HepG2 (cell line): ENCODE measurements at regions not wholly inside any gene's neighbourhood (a gene's known extent, or its start where the extent isn't known, plus 50 kb on each side); places are given as distances from the start of the nearest gene placed in this dataset.

Experiments
- ATAC-seq: fragments of 200-7000 bp; cut with Tn5 transposase; 3 replicates; pipeline ENCODE4 v1.9.1; 2020; ENCODE audit warnings: mild to moderate bottlenecking, moderate library complexity
- BruUV-seq: library from RNA; stranded (reverse); fragments of 400-500 nt; replicated peaks from 2 replicates; lab custom pipeline; 2021; lab: Mats Ljungman, UMichigan
- CTCF ChIA-PET: fragments of 300-600 bp; formaldehyde crosslinking; extraction: SDS; loops from one replicate; lab custom pipeline; 2021; ENCODE audit warnings: low total read pairs, inconsistent platforms, low intra/inter-chr PET ratio; lab: Yijun Ruan, JAX
- POLR2A ChIA-PET: fragments of 350-600 bp; sonication (Branson Sonifier 250); formaldehyde crosslinking; loops from one replicate; lab custom pipeline; 2020; ENCODE audit warnings: antibody characterized with exemption, inconsistent platforms; lab: Yijun Ruan, JAX
- DNase-seq: peaks from one replicate; pipeline ENCODE4 v3.0.0-alpha.2; 2015; ENCODE audit warnings: low spot score
- FAIRE-seq: peaks from 3 replicates; lab custom pipeline; 2011; peaks lifted over from hg19 to GRCh38; lab: Jason Lieb, UNC
- H2AFZ ChIP-seq: one replicate; pipeline ENCODE4 v1.6.1; 2011; ENCODE audit warnings: low read length, inconsistent platforms
- H3K27ac ChIP-seq: fragments of 300-600 bp; 3 replicates; pipeline ENCODE4 v1.8.0; 2011; ENCODE audit warnings: mixed run types, mild to moderate bottlenecking, mixed read lengths, low read length, inconsistent platforms; ENCODE audit not compliant: insufficient read depth; ENCODE audit errors: extremely low read length
- H3K27me3 ChIP-seq, 2 experiments: fragments of 200-600 bp in 1 of 2; 2 replicates in 1 of 2; 3 replicates in 1 of 2; pipeline versions ENCODE4 v1.6.0 to v1.8.0; 2011; ENCODE audit warnings: low read length in 2 of 2, mild to moderate bottlenecking in 2 of 2, moderate library complexity in 2 of 2, inconsistent platforms in 1 of 2; ENCODE audit not compliant: insufficient read depth in 2 of 2, control insufficient read depth in 1 of 2
- H3K36me3 ChIP-seq, 2 experiments: fragments of 200-600 bp in 1 of 2; replicated peaks in 1 of 2; 2 replicates in 1 of 2; 3 replicates in 1 of 2; pipeline versions ENCODE4 v1.5.1 to v1.8.0; 2011; ENCODE audit warnings: low read length in 2 of 2, inconsistent platforms in 1 of 2; ENCODE audit not compliant: insufficient read depth in 2 of 2, control insufficient read depth in 1 of 2
- H3K4me1 ChIP-seq: 2 replicates; pipeline ENCODE4 v1.5.1; 2012; ENCODE audit warnings: low read length, inconsistent platforms; ENCODE audit not compliant: insufficient read depth
- H3K4me2 ChIP-seq: 2 replicates; pipeline ENCODE4 v1.6.0; 2011; ENCODE audit warnings: low read depth, low read length, inconsistent platforms
- H3K4me3 ChIP-seq, 3 experiments: fragments of 200-600 bp in 1 of 3; sonication (generic), shearing (Covaris generic) in 1 of 3; replicated peaks in 1 of 3; 2 replicates each; pipeline ENCODE4 v1.5.1; 2011 to 2016; ENCODE audit warnings: low read length in 3 of 3, inconsistent platforms in 2 of 3, low read depth in 2 of 3, mild to moderate bottlenecking in 2 of 3, control low read depth in 1 of 3, mixed read lengths in 1 of 3; ENCODE audit not compliant: insufficient read depth in 1 of 3
- H3K79me2 ChIP-seq: one replicate; pipeline ENCODE4 v1.6.1; 2011; ENCODE audit warnings: low read length, inconsistent platforms; ENCODE audit not compliant: insufficient read depth
- H3K9ac ChIP-seq: 2 replicates; pipeline ENCODE4 v1.6.0; 2011; ENCODE audit warnings: mild to moderate bottlenecking, low read depth, low read length, inconsistent platforms; ENCODE audit not compliant: insufficient read depth
- H3K9me3 ChIP-seq: 2 replicates; pipeline ENCODE4 v1.5.1; 2012; ENCODE audit warnings: mild to moderate bottlenecking, low read length
- H4K20me1 ChIP-seq: 2 replicates; pipeline ENCODE4 v1.6.0; 2011; ENCODE audit warnings: inconsistent platforms, mild to moderate bottlenecking, low read length, moderate library complexity; ENCODE audit not compliant: insufficient read depth
- MAFF ChIP-seq: IDR thresholded peaks from 2 replicates; pipeline ENCODE4 v1.6.1; 2011; ENCODE audit warnings: low read depth, low read length, improper control_type of control experiment
- MAFK ChIP-seq, 2 experiments: IDR thresholded peaks in 1 of 2; conservative IDR thresholded peaks in 1 of 2; 2 replicates each; pipeline ENCODE4 v1.6.1; 2011; ENCODE audit warnings: improper control_type of control experiment in 2 of 2, low read length in 2 of 2
- REL ChIP-seq: sonication (generic); formaldehyde crosslinking; conservative IDR thresholded peaks from 2 replicates; pipeline ENCODE4 v1.8.0; 2022; ENCODE audit warnings: mild to moderate bottlenecking, missing genetic modification reagents, moderate library complexity
- THYN1 ChIP-seq: sonication (generic); formaldehyde crosslinking; IDR thresholded peaks from 2 replicates; pipeline ENCODE4 v1.8.1; 2023; ENCODE audit warnings: low read depth, mild to moderate bottlenecking, moderate library complexity, missing genetic modification reagents, borderline replicate concordance
- ZNF317 ChIP-seq: sonication (generic); formaldehyde crosslinking; IDR thresholded peaks from 2 replicates; pipeline ENCODE4 v1.5.0; 2020; ENCODE audit warnings: mild to moderate bottlenecking, missing genetic modification reagents
- ZNF335 ChIP-seq: sonication (generic); formaldehyde crosslinking; IDR thresholded peaks from 2 replicates; pipeline ENCODE4 v1.4.0; 2020; ENCODE audit warnings: missing genetic modification reagents
- ZSCAN29 ChIP-seq: sonication (generic); formaldehyde crosslinking; conservative IDR thresholded peaks from 2 replicates; pipeline ENCODE4 v1.4.0; 2020; ENCODE audit warnings: mild to moderate bottlenecking, missing genetic modification reagents
- WGBS: methylation state at CpG from one replicate; pipeline ENCODE4 v1.1.6; 2017; ENCODE audit warnings: low lambda C conversion rate; 5-methylcytosine and 5-hydroxymethylcytosine counted together
- in situ Hi-C: cut with HindIII; loops from 2 replicates; pipeline ENCODE4 v1.10.0; 2017; ENCODE audit warnings: low pct_unique_long_range_greater_than_20kb; ENCODE audit not compliant: extremely low pct_ligation_motif_present
- intact Hi-C: fragments of 100-400 bp; cut with micrococcal nuclease; formaldehyde crosslinking; loops from one replicate; pipeline ENCODE4 v1.10.0; 2022; ENCODE audit not compliant: unreplicated experiment
- TF ChIP-seq, protein P1 (sequence below): sonication (generic); formaldehyde crosslinking; IDR thresholded peaks from 2 replicates; pipeline ENCODE4 v1.5.0; 2020; ENCODE audit warnings: mild to moderate bottlenecking, missing genetic modification reagents, borderline replicate concordance

DNA sequence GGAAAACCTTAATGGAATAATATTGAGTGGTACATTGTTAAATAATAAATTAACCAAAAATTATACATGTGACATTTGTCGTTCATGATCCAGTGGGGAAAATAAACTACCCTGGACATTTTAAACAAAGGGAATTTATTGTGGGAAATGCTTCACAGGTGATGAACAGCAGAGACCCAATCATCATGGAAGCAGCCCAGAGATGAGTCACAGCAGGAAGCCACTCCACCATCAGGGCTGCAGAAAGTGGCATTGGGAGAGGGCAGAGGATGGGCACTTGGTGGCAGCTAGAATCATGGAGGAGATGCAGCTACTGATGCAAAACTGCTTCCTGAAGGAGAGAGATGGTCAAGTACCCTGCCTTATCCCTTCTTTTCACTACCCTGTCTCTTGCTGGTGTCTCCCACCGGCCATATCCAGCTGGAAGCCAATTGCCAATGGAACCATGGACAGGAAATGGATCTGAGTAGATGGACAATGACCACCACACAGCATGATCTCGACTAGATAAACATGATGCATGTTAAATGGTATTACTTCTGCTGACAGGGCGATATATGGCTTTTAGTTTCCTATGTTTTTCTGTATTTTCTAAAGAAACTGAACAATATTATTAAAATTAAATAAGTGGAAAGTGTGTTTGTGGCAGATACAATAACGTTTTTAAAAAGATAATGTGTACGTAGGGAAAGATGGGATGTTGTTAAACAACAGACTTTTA is 139.8 kb downstream of the RPIA start:
- FAIRE-seq = no peak
- Histone ChIP-seq H3K4me1 (no peaks in the 10 kb centered on the region), H3K36me3 (no peaks in the 10 kb centered on the region), H2AFZ (no peak overlapping the region), H3K27ac (no peak overlapping the region), H3K4me3 (no peak overlapping the region), H3K79me2 (no peaks in the 10 kb centered on the region), H3K9ac (no peak overlapping the region), H3K4me2 (no peak overlapping the region), H4K20me1 (no peaks in the 10 kb centered on the region), H3K27me3 (peaks cover 3 to 28% of the 10 kb centered on the region in 2 experiments; a peak in 3 of 5 replicates), H3K9me3 (no peaks in the 10 kb centered on the region)
- peak; percentile 79 to 93 for TF ChIP-seq MAFK (conservative IDR thresholded peaks at IDR 0.05 in 1 of 2, IDR thresholded peaks at IDR 0.05 in 1 of 2; ENCODE audit: low read length in 2 of 2)
- no peak for TF ChIP-seq ZNF335 (CRISPR knock-in tag)
- no peak for TF ChIP-seq THYN1
- TF ChIP-seq ZNF317 (CRISPR knock-in tag) = no peak
- TF ChIP-seq REL = no peak
- TF ChIP-seq ZSCAN29 = no peak
- peak; percentile 87 for TF ChIP-seq MAFF
- TF ChIP-seq, protein P1, sequence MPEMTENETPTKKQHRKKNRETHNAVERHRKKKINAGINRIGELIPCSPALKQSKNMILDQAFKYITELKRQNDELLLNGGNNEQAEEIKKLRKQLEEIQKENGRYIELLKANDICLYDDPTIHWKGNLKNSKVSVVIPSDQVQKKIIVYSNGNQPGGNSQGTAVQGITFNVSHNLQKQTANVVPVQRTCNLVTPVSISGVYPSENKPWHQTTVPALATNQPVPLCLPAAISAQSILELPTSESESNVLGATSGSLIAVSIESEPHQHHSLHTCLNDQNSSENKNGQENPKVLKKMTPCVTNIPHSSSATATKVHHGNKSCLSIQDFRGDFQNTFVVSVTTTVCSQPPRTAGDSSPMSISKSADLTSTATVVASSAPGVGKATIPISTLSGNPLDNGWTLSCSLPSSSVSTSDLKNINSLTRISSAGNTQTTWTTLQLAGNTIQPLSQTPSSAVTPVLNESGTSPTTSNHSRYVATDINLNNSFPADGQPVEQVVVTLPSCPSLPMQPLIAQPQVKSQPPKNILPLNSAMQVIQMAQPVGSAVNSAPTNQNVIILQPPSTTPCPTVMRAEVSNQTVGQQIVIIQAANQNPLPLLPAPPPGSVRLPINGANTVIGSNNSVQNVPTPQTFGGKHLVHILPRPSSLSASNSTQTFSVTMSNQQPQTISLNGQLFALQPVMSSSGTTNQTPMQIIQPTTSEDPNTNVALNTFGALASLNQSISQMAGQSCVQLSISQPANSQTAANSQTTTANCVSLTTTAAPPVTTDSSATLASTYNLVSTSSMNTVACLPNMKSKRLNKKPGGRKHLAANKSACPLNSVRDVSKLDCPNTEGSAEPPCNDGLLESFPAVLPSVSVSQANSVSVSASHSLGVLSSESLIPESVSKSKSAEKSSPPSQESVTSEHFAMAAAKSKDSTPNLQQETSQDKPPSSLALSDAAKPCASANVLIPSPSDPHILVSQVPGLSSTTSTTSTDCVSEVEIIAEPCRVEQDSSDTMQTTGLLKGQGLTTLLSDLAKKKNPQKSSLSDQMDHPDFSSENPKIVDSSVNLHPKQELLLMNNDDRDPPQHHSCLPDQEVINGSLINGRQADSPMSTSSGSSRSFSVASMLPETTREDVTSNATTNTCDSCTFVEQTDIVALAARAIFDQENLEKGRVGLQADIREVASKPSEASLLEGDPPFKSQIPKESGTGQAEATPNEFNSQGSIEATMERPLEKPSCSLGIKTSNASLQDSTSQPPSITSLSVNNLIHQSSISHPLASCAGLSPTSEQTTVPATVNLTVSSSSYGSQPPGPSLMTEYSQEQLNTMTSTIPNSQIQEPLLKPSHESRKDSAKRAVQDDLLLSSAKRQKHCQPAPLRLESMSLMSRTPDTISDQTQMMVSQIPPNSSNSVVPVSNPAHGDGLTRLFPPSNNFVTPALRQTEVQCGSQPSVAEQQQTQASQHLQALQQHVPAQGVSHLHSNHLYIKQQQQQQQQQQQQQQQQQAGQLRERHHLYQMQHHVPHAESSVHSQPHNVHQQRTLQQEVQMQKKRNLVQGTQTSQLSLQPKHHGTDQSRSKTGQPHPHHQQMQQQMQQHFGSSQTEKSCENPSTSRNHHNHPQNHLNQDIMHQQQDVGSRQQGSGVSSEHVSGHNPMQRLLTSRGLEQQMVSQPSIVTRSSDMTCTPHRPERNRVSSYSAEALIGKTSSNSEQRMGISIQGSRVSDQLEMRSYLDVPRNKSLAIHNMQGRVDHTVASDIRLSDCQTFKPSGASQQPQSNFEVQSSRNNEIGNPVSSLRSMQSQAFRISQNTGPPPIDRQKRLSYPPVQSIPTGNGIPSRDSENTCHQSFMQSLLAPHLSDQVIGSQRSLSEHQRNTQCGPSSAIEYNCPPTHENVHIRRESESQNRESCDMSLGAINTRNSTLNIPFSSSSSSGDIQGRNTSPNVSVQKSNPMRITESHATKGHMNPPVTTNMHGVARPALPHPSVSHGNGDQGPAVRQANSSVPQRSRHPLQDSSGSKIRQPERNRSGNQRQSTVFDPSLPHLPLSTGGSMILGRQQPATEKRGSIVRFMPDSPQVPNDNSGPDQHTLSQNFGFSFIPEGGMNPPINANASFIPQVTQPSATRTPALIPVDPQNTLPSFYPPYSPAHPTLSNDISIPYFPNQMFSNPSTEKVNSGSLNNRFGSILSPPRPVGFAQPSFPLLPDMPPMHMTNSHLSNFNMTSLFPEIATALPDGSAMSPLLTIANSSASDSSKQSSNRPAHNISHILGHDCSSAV (CRISPR knock-in tag) = no peak
- WGBS = 16% methylated on average over 6 of the region's 6 CpGs
- ChIA-PET POLR2A (no interaction called here), CTCF (no interaction called here)
- BruUV-seq = no TSS peak
- ATAC-seq = no peak
- in situ Hi-C loops (no loop called here), intact Hi-C loops (loop anchor here (1.0 kb wide), 1 partner anchor 91 kb away; no protein-coding TSS in a partner anchor)
- DNase-seq = no peak
